Nephron (organoid): ENCODE measurements at regions not wholly inside any gene's neighbourhood (a gene's known extent, or its start where the extent isn't known, plus 50 kb on each side); places are given as distances from the start of the nearest gene placed in this dataset.

Experiments used
- H3K27ac Mint-ChIP-seq, 3 experiments: 2 replicates each; pipeline ENCODE4 v1.8.0; 2020; ENCODE audit warnings: mixed read lengths in 3 of 3, mild to moderate bottlenecking in 2 of 3, moderate library complexity in 1 of 3
- H3K27me3 Mint-ChIP-seq: 2 replicates; pipeline ENCODE4 v1.8.0; 2021; ENCODE audit warnings: low read depth, mild to moderate bottlenecking, moderate library complexity, mixed read lengths
- H3K36me3 Mint-ChIP-seq: 2 replicates; pipeline ENCODE4 v1.8.0; 2020; ENCODE audit warnings: low read depth, mixed read lengths
- H3K4me1 Mint-ChIP-seq: 2 replicates; pipeline ENCODE4 v1.8.0; 2020; ENCODE audit warnings: mixed read lengths
- H3K4me3 Mint-ChIP-seq, 3 experiments: 2 replicates each; pipeline ENCODE4 v1.8.0; 2020; ENCODE audit warnings: mild to moderate bottlenecking in 3 of 3, mixed read lengths in 3 of 3, moderate library complexity in 2 of 3
- H3K9me3 Mint-ChIP-seq: 2 replicates; pipeline ENCODE4 v1.8.0; 2020; ENCODE audit warnings: mixed read lengths
- CTCF ChIP-seq, 3 experiments: fragments of 200-600 bp; sonication (generic); IDR thresholded peaks; one replicate each; pipeline ENCODE4 v1.5.0; 2021; ENCODE audit warnings: antibody characterized with exemption in 3 of 3; ENCODE audit not compliant: unreplicated experiment in 3 of 3

GRCh38 chr5:90184764-90185163 lies 224.8 kb downstream of the CETN3 start:
- Mint-ChIP-seq H3K36me3 (no peaks in the 10 kb centered on the region), H3K4me1 (peaks cover 11% of the 10 kb centered on the region), H3K4me3 (no peak overlapping the region), H3K9me3 (no peaks in the 10 kb centered on the region), H3K27ac (peak overlapping the region in 2 of 3 experiments; percentile 28 to 49), H3K27me3 (no peaks in the 10 kb centered on the region)
- no peak for TF ChIP-seq CTCF (IDR thresholded peaks at IDR 0.05; ENCODE audit: unreplicated experiment in 3 of 3)

- H3K27me3 Mint-ChIP-seq: no peaks in the 10 kb centered on the region
- no peak for TF ChIP-seq CTCF (IDR thresholded peaks at IDR 0.05; ENCODE audit: unreplicated experiment in 3 of 3)
- no peak overlapping the region for H3K4me3 Mint-ChIP-seq
- no peak overlapping the region for H3K27ac Mint-ChIP-seq
- no peaks in the 10 kb centered on the region for H3K36me3 Mint-ChIP-seq
- peaks cover 11% of the 10 kb centered on the region for H3K4me1 Mint-ChIP-seq
- H3K9me3 Mint-ChIP-seq: peaks cover 4% of the 10 kb centered on the region
Observed at GRCh38 chr5:90182726-90183125, 226.8 kb downstream of the CETN3 start.

GRCh38 chr5:90174236-90174635 lies 235.3 kb downstream of the CETN3 start:
- Mint-ChIP-seq H3K9me3 (peaks cover 25% of the 10 kb centered on the region), H3K4me1 (peaks cover 16% of the 10 kb centered on the region), H3K27me3 (peaks cover 2% of the 10 kb centered on the region), H3K27ac (no peak overlapping the region), H3K4me3 (no peak overlapping the region), H3K36me3 (peaks cover 17% of the 10 kb centered on the region)
- TF ChIP-seq CTCF (IDR thresholded peaks at IDR 0.05; ENCODE audit: unreplicated experiment in 3 of 3): no peak

- H3K27ac Mint-ChIP-seq: no peak overlapping the region
- peaks cover 18% of the 10 kb centered on the region for H3K4me1 Mint-ChIP-seq
- H3K4me3 Mint-ChIP-seq: no peak overlapping the region
- peaks cover 5% of the 10 kb centered on the region for H3K27me3 Mint-ChIP-seq
- H3K36me3 Mint-ChIP-seq: peaks cover 17% of the 10 kb centered on the region
- H3K9me3 Mint-ChIP-seq: peaks cover 25% of the 10 kb centered on the region
- TF ChIP-seq CTCF (IDR thresholded peaks at IDR 0.05; ENCODE audit: unreplicated experiment in 3 of 3): no peak
Observed at GRCh38 chr5:90173299-90174030, 236.1 kb downstream of the CETN3 start.

- H3K36me3 Mint-ChIP-seq: peaks cover 9% of the 10 kb centered on the region
Observed at GRCh38 chr5:90171466-90171865, 238.1 kb downstream of the CETN3 start.

More at GRCh38 chr5:90171466-90171865, 238.1 kb downstream of the CETN3 start:
- Mint-ChIP-seq H3K27me3 (peaks cover 5% of the 10 kb centered on the region), H3K4me1 (peaks cover 18% of the 10 kb centered on the region), H3K4me3 (no peak overlapping the region), H3K27ac (no peak overlapping the region), H3K9me3 (peaks cover 11% of the 10 kb centered on the region)
- no peak for TF ChIP-seq CTCF (IDR thresholded peaks at IDR 0.05; ENCODE audit: unreplicated experiment in 3 of 3)
